Activated CD4-positive, alpha-beta memory T cell treated with anti-CD3 and anti-CD28 coated beads for 36 hours (primary cell): ENCODE measurements at regions not wholly inside any gene's neighbourhood (a gene's known extent, or its start where the extent isn't known, plus 50 kb on each side); places are given as distances from the start of the nearest gene placed in this dataset.
"Not testable (repeated sequence)": the region's sequence is repeated elsewhere in the genome, so short reads cannot be mapped to it uniquely, and the experiment has no call there.

Experiments
- CTCF ChIA-PET: fragments of 350-600 bp; sonication (Branson Sonifier 250); formaldehyde crosslinking; loops from one replicate; lab custom pipeline; 2021; ENCODE audit warnings: antibody characterized with exemption, inconsistent platforms; lab: Charles Lee
- POLR2A ChIA-PET: fragments of 350-600 bp; sonication (Branson Sonifier 250); formaldehyde crosslinking; loops from one replicate; lab custom pipeline; 2021; ENCODE audit warnings: antibody characterized with exemption; lab: Charles Lee
- DNase-seq: peaks from one replicate; pipeline ENCODE4 v3.0.0-alpha.2; 2020
- H3K27ac Mint-ChIP-seq: one replicate; pipeline ENCODE4 v1.8.0; 2021; ENCODE audit warnings: mixed read lengths
- H3K27me3 Mint-ChIP-seq: one replicate; pipeline ENCODE4 v1.8.0; 2021; ENCODE audit warnings: mixed read lengths
- H3K36me3 Mint-ChIP-seq: one replicate; pipeline ENCODE4 v1.8.0; 2021; ENCODE audit warnings: mixed read lengths
- H3K4me1 Mint-ChIP-seq: one replicate; pipeline ENCODE4 v1.8.0; 2021; ENCODE audit warnings: low read depth, mixed read lengths
- H3K4me3 Mint-ChIP-seq: one replicate; pipeline ENCODE4 v1.8.0; 2021; ENCODE audit warnings: mild to moderate bottlenecking, mixed read lengths
- H3K9me3 Mint-ChIP-seq: one replicate; pipeline ENCODE4 v1.8.0; 2021; ENCODE audit warnings: mixed read lengths
- intact Hi-C: fragments of 100-400 bp; cut with micrococcal nuclease; formaldehyde crosslinking; loops from one replicate; pipeline ENCODE4 v1.15.1; 2023

DNA sequence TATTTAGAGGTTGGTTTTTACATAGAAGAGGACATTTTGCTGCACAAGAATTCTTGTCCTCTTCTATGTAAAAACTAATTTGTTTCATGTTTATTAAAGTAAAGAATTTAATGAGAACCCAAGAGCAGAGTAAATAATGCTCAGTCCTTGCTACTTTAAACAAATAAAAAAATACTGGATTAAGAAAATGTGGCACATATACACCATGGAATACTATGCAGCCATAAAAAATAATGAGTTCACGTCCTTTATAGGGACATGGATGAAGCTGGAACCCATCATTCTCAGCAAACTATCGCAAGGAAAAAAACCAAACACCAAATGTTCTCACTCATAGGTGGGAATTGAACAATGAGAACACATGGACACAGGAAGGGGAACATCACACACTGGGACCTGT, 643.6 kb downstream of the NR2F1-AS1 start:
- H3K4me3 Mint-ChIP-seq, POLR2A ChIA-PET, H3K36me3 Mint-ChIP-seq, H3K27ac Mint-ChIP-seq, intact Hi-C loops, H3K27me3 Mint-ChIP-seq, H3K4me1 Mint-ChIP-seq, CTCF ChIA-PET, H3K9me3 Mint-ChIP-seq, DNase-seq: not testable (repeated sequence)

- DNase-seq = no peak
- no peaks in the 10 kb centered on the region for H3K27me3 Mint-ChIP-seq
- H3K4me3 Mint-ChIP-seq = no peak overlapping the region
- no peaks in the 10 kb centered on the region for H3K4me1 Mint-ChIP-seq
- POLR2A ChIA-PET = no interaction called here
- intact Hi-C loops = no loop called here
- no peaks in the 10 kb centered on the region for H3K36me3 Mint-ChIP-seq
- CTCF ChIA-PET = no interaction called here
- no peak overlapping the region for H3K27ac Mint-ChIP-seq
- H3K9me3 Mint-ChIP-seq = no peaks in the 10 kb centered on the region
These were observed 651.0 kb downstream of the NR2F1-AS1 start for GRCh38 chr5:92930057-92930456.

DNA sequence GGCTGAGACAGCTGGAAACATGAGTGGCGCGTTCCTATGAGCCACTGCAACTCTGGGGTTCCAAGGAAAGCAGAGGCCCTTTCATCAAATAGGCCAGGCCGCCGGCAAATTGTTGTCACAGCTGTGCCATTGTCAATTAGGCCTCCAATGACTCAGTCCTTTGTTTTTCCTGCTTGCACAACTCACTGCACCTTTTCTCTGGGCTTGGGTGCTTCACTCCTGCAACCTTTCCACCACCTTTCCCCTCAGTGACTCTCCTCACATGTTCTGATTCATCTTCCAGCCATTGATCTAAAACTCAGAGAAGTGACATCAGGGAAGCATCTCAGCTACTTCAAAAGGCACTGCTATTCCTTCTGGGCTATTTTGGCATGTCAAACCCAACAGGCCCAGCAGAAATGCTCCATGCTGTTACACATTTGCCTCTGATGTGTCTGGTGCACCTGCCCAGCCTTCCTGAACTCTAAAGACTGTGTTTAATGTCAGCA, 653.7 kb downstream of the NR2F1-AS1 start:
- no peaks in the 10 kb centered on the region for H3K27me3 Mint-ChIP-seq
- intact Hi-C loops = no loop called here
- ChIA-PET CTCF (no interaction called here), POLR2A (no interaction called here)
- H3K36me3 Mint-ChIP-seq = no peaks in the 10 kb centered on the region
- H3K4me1 Mint-ChIP-seq = no peaks in the 10 kb centered on the region
- no peak overlapping the region for H3K4me3 Mint-ChIP-seq
- H3K9me3 Mint-ChIP-seq = no peaks in the 10 kb centered on the region
- no peak for DNase-seq
- no peak overlapping the region for H3K27ac Mint-ChIP-seq

DNA sequence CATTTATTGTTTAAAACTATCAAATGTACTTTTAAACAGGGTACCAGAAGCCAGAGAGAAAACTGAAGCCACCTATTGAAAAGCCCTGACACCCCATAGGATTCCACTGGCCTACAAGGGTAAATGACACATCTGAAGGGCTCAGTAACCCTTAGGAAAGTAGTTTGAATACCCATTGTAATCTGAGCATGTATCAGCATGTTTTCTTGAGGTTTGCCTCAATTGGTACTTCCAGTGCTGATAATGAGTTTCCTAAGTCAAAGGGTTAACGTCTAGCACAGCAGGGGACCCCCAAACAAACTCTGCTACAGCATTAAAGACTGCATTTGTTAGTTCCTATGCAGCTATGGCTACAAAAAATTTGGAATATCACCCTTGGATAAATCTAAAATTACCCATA, 657.1 kb downstream of the NR2F1-AS1 start:
- no peak overlapping the region for H3K27ac Mint-ChIP-seq
- H3K9me3 Mint-ChIP-seq = no peaks in the 10 kb centered on the region
- POLR2A ChIA-PET = no interaction called here
- no peaks in the 10 kb centered on the region for H3K27me3 Mint-ChIP-seq
- H3K4me1 Mint-ChIP-seq = no peaks in the 10 kb centered on the region
- intact Hi-C loops = no loop called here
- H3K36me3 Mint-ChIP-seq = no peaks in the 10 kb centered on the region
- CTCF ChIA-PET = no interaction called here
- no peak overlapping the region for H3K4me3 Mint-ChIP-seq
- DNase-seq = no peak

DNA sequence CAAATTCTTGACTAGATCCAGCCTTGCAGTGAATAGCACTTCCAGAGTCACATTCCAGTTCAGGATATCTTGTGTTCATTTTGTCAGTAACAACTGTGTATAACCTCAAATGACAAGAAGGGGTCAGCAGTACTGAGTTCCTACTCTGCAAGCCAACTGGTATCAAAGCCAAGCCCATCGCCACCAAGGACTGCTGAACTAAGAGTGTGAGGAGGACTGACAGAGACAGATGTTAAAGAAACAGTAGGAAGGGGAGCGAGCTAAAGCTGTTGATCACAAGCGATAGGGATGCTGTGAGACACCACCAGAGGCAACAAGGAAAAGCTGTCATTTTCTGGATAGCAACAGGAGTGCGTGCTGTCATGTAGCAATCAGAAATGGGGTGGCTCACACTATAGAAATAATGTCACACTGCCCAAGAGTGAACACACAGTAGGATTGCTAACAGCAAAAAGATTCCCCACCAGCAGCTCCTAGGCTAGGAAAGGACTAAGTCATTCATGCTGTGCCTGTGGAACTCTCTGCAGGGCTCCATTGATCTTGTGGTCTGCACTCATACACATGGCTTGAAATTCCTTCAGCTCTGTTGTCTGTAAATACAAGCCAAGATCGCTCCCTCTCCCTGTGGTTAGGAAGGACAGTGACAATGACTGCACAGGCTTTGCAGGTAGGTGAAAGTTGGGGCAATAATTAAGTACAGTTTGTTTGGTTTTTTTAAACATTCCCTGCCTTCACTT, 658.6 kb downstream of the NR2F1-AS1 start:
- ChIA-PET POLR2A (no interaction called here), CTCF (no interaction called here)
- H3K4me3 Mint-ChIP-seq = no peak overlapping the region
- no peaks in the 10 kb centered on the region for H3K4me1 Mint-ChIP-seq
- no peaks in the 10 kb centered on the region for H3K9me3 Mint-ChIP-seq
- intact Hi-C loops = no loop called here
- H3K27me3 Mint-ChIP-seq = no peaks in the 10 kb centered on the region
- DNase-seq = no peak
- H3K27ac Mint-ChIP-seq = no peak overlapping the region
- H3K36me3 Mint-ChIP-seq = no peaks in the 10 kb centered on the region

GRCh38 chr5:92917044-92917443, 664.0 kb downstream of the NR2F1-AS1 start:
- Mint-ChIP-seq H3K27me3 (no peaks in the 10 kb centered on the region), H3K36me3 (no peaks in the 10 kb centered on the region), H3K4me3 (no peak overlapping the region), H3K27ac (no peak overlapping the region), H3K4me1 (no peaks in the 10 kb centered on the region), H3K9me3 (peaks cover 2% of the 10 kb centered on the region)
- no peak for DNase-seq
- ChIA-PET CTCF (no interaction called here), POLR2A (no interaction called here)
- intact Hi-C loops = no loop called here

DNA sequence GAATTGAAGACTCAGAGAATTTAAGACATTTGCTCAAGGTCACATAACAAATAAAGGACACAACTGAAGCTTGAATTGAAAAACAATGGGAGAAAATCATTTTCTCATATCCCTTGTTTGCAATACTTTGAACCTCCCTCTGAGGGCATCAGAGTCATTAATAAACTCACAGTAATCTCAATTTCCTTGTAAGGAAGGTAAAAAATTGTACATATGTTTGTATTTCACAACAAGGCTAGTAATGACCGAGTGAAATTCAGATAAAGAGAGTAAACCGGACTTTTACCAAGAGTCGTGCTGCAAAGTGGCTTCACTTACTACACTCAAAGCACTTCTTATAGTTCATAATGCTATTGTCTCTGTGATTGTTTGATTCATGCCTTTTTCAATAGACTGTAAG, 665.0 kb downstream of the NR2F1-AS1 start:
- H3K27ac Mint-ChIP-seq = no peak overlapping the region
- ChIA-PET CTCF (no interaction called here), POLR2A (no interaction called here)
- peaks cover 2% of the 10 kb centered on the region for H3K9me3 Mint-ChIP-seq
- no peaks in the 10 kb centered on the region for H3K36me3 Mint-ChIP-seq
- intact Hi-C loops = no loop called here
- no peak overlapping the region for H3K4me3 Mint-ChIP-seq
- no peaks in the 10 kb centered on the region for H3K4me1 Mint-ChIP-seq
- DNase-seq = no peak
- no peaks in the 10 kb centered on the region for H3K27me3 Mint-ChIP-seq

DNA sequence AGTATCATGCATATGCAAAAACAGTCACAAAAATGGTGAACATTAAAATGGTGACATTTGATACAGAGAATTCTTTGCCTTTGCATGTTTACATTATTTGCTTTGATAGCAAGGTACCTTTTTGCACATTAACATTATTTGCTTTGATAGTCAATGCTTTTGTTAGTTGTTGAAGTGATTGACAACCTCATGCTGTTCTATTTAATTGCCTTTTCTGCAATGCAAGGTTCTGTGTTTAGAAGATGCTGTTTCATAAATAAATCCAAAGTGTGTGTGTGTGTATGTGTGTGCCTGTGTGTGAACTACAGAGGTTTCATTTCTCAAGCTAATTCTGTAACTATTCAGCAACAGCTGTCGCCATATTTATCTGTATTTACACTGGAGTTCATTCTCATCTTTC, 668.7 kb downstream of the NR2F1-AS1 start:
- no peak for DNase-seq
- no peak overlapping the region for H3K4me3 Mint-ChIP-seq
- intact Hi-C loops = no loop called here
- H3K27me3 Mint-ChIP-seq = no peaks in the 10 kb centered on the region
- POLR2A ChIA-PET = no interaction called here
- CTCF ChIA-PET = no interaction called here
- peaks cover 4% of the 10 kb centered on the region for H3K9me3 Mint-ChIP-seq
- no peaks in the 10 kb centered on the region for H3K4me1 Mint-ChIP-seq
- H3K36me3 Mint-ChIP-seq = no peaks in the 10 kb centered on the region
- no peak overlapping the region for H3K27ac Mint-ChIP-seq

DNA sequence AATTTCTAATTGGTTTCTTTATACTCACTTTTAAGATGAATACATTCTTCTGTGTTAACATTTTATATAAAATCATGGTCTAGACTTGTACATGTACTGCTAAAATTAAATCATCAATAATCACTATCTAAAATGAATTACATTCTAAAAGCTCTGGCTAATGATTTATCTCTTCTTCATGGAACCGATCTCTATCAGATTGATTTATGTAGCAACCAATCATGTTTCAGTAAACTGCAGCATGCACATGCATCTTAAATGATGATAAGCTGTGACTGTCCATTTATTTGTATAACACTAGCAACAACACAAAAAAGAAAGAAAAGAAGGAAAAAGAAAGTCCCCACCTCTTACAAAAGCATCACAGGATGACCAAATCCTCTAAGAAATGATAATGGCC, 669.2 kb downstream of the NR2F1-AS1 start:
- intact Hi-C loops = no loop called here
- Mint-ChIP-seq H3K4me3 (no peak overlapping the region), H3K9me3 (peaks cover 2% of the 10 kb centered on the region), H3K4me1 (no peaks in the 10 kb centered on the region), H3K36me3 (no peaks in the 10 kb centered on the region), H3K27me3 (no peaks in the 10 kb centered on the region), H3K27ac (no peak overlapping the region)
- CTCF ChIA-PET = no interaction called here
- DNase-seq = no peak
- POLR2A ChIA-PET = no interaction called here

DNA sequence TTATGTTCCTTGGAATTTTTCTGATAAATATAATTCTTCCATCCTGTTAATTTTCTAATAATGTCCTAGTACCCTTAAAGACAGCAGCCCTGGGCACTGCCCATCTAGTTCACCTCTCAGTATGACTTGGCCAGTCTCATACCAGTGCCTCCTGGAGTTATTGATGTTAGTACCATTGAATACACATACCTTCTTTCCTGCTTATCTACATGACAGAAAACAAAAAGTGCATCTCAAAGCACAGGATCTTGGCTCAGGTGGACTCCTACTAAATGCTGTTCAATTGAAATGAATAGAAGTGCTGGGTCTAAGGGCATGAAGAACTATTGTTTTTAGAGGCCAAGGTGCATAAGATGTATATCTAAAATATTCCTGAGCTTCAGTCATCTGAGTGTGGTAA, 669.7 kb downstream of the NR2F1-AS1 start:
- no peaks in the 10 kb centered on the region for H3K36me3 Mint-ChIP-seq
- POLR2A ChIA-PET = no interaction called here
- no peak overlapping the region for H3K27ac Mint-ChIP-seq
- CTCF ChIA-PET = no interaction called here
- DNase-seq = no peak
- H3K27me3 Mint-ChIP-seq = no peaks in the 10 kb centered on the region
- peaks cover 2% of the 10 kb centered on the region for H3K9me3 Mint-ChIP-seq
- no peaks in the 10 kb centered on the region for H3K4me1 Mint-ChIP-seq
- H3K4me3 Mint-ChIP-seq = no peak overlapping the region
- intact Hi-C loops = no loop called here

GRCh38 chr5:92909602-92909962, 671.4 kb downstream of the NR2F1-AS1 start:
- CTCF ChIA-PET = no interaction called here
- no peak overlapping the region for H3K27ac Mint-ChIP-seq
- H3K36me3 Mint-ChIP-seq = no peaks in the 10 kb centered on the region
- DNase-seq = no peak
- POLR2A ChIA-PET = no interaction called here
- intact Hi-C loops = no loop called here
- peaks cover 2% of the 10 kb centered on the region for H3K9me3 Mint-ChIP-seq
- no peaks in the 10 kb centered on the region for H3K27me3 Mint-ChIP-seq
- no peaks in the 10 kb centered on the region for H3K4me1 Mint-ChIP-seq
- no peak overlapping the region for H3K4me3 Mint-ChIP-seq

DNA sequence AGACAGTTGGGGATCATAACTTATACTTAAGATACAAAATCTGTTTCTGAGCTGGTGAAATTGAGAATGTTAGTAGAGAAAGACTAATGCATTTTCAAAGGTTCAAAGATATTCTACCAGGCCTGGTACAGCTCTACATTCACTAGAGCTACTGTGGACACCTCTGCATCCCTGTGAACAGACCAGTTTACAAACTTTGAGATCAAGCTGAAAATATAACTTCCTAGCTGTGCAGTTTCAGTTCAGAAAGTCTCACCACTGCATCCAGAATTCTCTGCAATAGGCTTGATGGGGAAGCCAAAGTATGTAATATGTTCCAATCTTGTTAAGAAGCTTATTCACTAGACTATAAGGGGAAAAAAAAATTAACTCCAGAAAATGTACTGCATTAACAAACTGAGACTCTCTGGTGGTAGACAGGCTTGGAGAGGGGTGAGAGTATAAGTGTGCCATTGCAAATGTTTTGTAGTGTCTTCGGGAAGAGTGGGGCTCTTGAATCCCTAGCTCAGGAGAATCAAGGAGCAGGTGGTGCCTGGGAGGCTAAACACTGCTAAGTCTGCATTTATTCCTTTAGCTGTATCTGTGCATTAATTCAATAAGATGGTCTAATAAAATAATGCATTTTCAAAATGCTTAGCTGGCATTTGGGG, 671.9 kb downstream of the NR2F1-AS1 start:
- no peak for DNase-seq
- no peak overlapping the region for H3K4me3 Mint-ChIP-seq
- H3K9me3 Mint-ChIP-seq = peaks cover 2% of the 10 kb centered on the region
- CTCF ChIA-PET = no interaction called here
- H3K4me1 Mint-ChIP-seq = no peaks in the 10 kb centered on the region
- H3K36me3 Mint-ChIP-seq = no peaks in the 10 kb centered on the region
- intact Hi-C loops = no loop called here
- POLR2A ChIA-PET = no interaction called here
- no peak overlapping the region for H3K27ac Mint-ChIP-seq
- no peaks in the 10 kb centered on the region for H3K27me3 Mint-ChIP-seq
